PC-3 (cell line): ENCODE measurements at regions not wholly inside any gene's neighbourhood (a gene's known extent, or its start where the extent isn't known, plus 50 kb on each side); places are given as distances from the start of the nearest gene placed in this dataset.
"Not testable (repeated sequence)": the region's sequence is repeated elsewhere in the genome, so short reads cannot be mapped to it uniquely, and the experiment has no call there.

Experiments
- CTCF ChIP-seq: fragments of 300-600 bp; sonication (generic); conservative IDR thresholded peaks from 2 replicates; pipeline ENCODE4 v1.5.1; 2017; ENCODE audit warnings: antibody characterized with exemption, low read depth, mild to moderate bottlenecking, low read length
- EZH2 ChIP-seq: fragments of 300-600 bp; sonication (generic); IDR thresholded peaks from one replicate; pipeline ENCODE4 v1.6.1; 2017; ENCODE audit warnings: antibody characterized with exemption, mild to moderate bottlenecking, low read length; ENCODE audit not compliant: unreplicated experiment

GRCh38 chr4:141368241-141368640 is 147.5 kb downstream of the ZNF330 start:
- TF ChIP-seq CTCF, EZH2: not testable (repeated sequence)
